Testis (tissue), 2 donors: ENCODE measurements at regions not wholly inside any gene's neighbourhood (a gene's known extent, or its start where the extent isn't known, plus 50 kb on each side); places are given as distances from the start of the nearest gene placed in this dataset.

Source experiments
- CTCF ChIP-seq, 3 experiments: fragments of 450-650 bp in 2 of 3; fragments of 200-600 bp in 1 of 3; sonication (generic) in 1 of 3; IDR thresholded peaks; one replicate each; pipeline ENCODE4 v1.5.1; 2016 to 2019; ENCODE audit warnings: antibody characterized with exemption in 3 of 3, mild to moderate bottlenecking in 2 of 3, moderate library complexity in 1 of 3
- POLR2A ChIP-seq: fragments of 450-650 bp; IDR thresholded peaks from one replicate; pipeline ENCODE4 v1.6.1; 2017; ENCODE audit warnings: antibody characterized with exemption, mild to moderate bottlenecking, moderate library complexity

GRCh38 chr6:67300430-67301040 is 1334.5 kb upstream of the ADGRB3 start:
- TF ChIP-seq POLR2A (no peak), CTCF (IDR thresholded peaks at IDR 0.05) (no peak)
